Thyroid gland (tissue), 4 donors: ENCODE measurements at regions not wholly inside any gene's neighbourhood (a gene's known extent, or its start where the extent isn't known, plus 50 kb on each side); places are given as distances from the start of the nearest gene placed in this dataset.

Experiments used
- POLR2A ChIP-seq, 2 donors: fragments of 450-650 bp; IDR thresholded peaks; one replicate each; pipeline ENCODE4 v1.6.1; 2017; ENCODE audit warnings: antibody characterized with exemption in 2 of 2, mild to moderate bottlenecking in 2 of 2, moderate library complexity in 1 of 2
- TF ChIP-seq, protein P1 (sequence below), 6 experiments: fragments of 200-600 bp in 3 of 6; fragments of 450-650 bp in 3 of 6; sonication (generic) in 3 of 6; IDR thresholded peaks; one replicate each; pipeline ENCODE4 v1.5.1; 2016 to 2019; ENCODE audit warnings: antibody characterized with exemption in 6 of 6, mild to moderate bottlenecking in 2 of 6, inconsistent platforms in 1 of 6, moderate library complexity in 1 of 6

DNA sequence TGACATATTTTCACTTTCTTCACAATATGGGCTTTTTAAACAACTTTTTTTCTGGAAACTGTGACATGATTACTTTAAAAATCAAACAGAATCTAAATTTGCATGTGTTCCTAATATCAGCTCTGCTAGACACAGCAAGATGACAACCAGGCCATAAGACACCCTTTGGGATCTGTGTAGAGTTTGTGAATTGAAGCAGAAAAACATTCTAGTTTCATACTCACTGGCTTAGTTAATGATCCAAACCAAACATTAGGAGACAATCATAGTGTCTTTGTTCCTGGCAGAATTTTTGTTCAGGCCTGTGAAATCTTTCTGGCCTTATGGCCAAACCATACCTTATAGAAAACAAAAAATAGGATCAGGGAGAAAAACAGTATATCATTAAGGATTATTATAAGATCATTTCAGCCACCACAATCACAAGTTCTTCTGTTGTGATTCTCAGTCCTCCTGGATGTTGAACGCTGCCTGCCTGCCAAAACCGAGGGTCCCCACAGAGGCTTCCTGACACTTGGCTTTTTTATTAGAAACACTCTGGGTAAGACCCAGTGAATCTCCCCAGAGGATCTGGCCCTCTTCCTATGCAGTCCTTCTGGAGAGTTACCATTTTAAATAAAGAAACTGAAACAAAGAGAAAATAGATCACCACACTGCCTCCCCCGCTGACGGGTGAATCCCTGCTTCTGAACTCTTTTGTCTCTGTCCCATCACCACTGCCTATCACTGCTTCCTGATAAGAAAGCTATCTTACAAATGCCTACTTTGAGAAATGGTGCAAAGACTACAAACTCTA is 79.2 kb upstream of the PPP1R3C start:
- TF ChIP-seq, protein P1, sequence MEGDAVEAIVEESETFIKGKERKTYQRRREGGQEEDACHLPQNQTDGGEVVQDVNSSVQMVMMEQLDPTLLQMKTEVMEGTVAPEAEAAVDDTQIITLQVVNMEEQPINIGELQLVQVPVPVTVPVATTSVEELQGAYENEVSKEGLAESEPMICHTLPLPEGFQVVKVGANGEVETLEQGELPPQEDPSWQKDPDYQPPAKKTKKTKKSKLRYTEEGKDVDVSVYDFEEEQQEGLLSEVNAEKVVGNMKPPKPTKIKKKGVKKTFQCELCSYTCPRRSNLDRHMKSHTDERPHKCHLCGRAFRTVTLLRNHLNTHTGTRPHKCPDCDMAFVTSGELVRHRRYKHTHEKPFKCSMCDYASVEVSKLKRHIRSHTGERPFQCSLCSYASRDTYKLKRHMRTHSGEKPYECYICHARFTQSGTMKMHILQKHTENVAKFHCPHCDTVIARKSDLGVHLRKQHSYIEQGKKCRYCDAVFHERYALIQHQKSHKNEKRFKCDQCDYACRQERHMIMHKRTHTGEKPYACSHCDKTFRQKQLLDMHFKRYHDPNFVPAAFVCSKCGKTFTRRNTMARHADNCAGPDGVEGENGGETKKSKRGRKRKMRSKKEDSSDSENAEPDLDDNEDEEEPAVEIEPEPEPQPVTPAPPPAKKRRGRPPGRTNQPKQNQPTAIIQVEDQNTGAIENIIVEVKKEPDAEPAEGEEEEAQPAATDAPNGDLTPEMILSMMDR (IDR thresholded peaks at IDR 0.05), result no peak
- TF ChIP-seq POLR2A (IDR thresholded peaks at IDR 0.05), result no peak
